C4-2B (cell line): ENCODE measurements at regions not wholly inside any gene's neighbourhood (a gene's known extent, or its start where the extent isn't known, plus 50 kb on each side); places are given as distances from the start of the nearest gene placed in this dataset.

Source experiments
- ZFX ChIP-seq: fragments of 450-650 bp; IDR thresholded peaks from 2 replicates; pipeline ENCODE4 v1.6.1; 2017
- TF ChIP-seq, protein P1 (sequence below): fragments of 450-650 bp; conservative IDR thresholded peaks from 2 replicates; pipeline ENCODE4 v1.5.1; 2017; ENCODE audit warnings: mild to moderate bottlenecking

DNA sequence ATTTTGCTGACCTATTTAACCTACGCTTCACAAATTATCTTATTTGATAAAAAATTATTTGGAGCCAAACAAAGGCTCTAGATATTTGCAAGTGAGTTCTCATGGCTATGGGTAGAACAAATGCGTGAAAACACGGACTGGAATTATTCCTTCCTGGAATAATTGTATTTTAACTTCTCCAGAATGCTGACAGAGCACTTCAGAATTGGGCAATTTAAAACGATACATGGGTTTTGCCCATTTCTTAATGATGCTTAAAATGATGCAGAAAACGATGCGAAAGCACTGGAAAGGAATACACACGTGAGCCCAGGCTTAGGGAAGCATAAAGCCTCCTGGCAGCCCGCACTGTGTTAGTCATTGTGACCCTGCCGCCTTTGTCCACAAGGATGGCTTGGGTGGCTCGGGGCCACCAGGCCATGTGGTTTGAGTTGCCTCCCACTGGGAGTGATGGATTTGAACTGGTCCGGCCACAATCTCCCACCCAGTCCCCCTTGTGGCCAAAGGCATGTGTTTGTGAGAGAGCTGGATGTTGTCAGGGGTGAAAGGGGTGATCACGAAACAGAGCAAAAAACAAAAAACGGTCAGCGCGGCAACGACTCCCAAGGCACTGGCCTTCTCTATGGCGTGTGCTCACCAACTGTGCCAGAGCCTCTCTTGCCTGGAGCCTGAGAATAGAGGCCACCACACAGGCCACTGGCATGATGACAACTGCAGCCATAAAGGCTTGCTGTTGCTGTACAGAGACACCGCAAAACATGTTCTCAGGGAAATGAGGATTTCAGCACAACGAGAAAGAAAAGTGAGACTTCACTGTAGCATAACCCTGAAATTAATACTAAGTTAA, 234.2 kb upstream of the ADAMTS16 start:
- TF ChIP-seq, protein P1, sequence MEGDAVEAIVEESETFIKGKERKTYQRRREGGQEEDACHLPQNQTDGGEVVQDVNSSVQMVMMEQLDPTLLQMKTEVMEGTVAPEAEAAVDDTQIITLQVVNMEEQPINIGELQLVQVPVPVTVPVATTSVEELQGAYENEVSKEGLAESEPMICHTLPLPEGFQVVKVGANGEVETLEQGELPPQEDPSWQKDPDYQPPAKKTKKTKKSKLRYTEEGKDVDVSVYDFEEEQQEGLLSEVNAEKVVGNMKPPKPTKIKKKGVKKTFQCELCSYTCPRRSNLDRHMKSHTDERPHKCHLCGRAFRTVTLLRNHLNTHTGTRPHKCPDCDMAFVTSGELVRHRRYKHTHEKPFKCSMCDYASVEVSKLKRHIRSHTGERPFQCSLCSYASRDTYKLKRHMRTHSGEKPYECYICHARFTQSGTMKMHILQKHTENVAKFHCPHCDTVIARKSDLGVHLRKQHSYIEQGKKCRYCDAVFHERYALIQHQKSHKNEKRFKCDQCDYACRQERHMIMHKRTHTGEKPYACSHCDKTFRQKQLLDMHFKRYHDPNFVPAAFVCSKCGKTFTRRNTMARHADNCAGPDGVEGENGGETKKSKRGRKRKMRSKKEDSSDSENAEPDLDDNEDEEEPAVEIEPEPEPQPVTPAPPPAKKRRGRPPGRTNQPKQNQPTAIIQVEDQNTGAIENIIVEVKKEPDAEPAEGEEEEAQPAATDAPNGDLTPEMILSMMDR, result no peak; the same call in 1 of the 2 replicates
- no peak for TF ChIP-seq ZFX
